Peyer's patch (tissue), 4 donors: ENCODE measurements at regions not wholly inside any gene's neighbourhood (a gene's known extent, or its start where the extent isn't known, plus 50 kb on each side); places are given as distances from the start of the nearest gene placed in this dataset.

ENCODE experiments used
- POLR2A ChIP-seq, 2 donors: fragments of 450-650 bp; IDR thresholded peaks; one replicate each; pipeline ENCODE4 v1.5.1; 2017; ENCODE audit warnings: antibody characterized with exemption in 2 of 2, mild to moderate bottlenecking in 2 of 2, moderate library complexity in 2 of 2
- TF ChIP-seq, protein P1 (sequence below), 6 experiments: fragments of 450-650 bp in 4 of 6; fragments of 200-600 bp in 2 of 6; sonication (generic) in 1 of 6; IDR thresholded peaks; one replicate each; pipeline ENCODE4 v1.5.1; 2017 to 2019; ENCODE audit warnings: antibody characterized with exemption in 6 of 6, mild to moderate bottlenecking in 3 of 6, moderate library complexity in 1 of 6

- TF ChIP-seq, protein P1, sequence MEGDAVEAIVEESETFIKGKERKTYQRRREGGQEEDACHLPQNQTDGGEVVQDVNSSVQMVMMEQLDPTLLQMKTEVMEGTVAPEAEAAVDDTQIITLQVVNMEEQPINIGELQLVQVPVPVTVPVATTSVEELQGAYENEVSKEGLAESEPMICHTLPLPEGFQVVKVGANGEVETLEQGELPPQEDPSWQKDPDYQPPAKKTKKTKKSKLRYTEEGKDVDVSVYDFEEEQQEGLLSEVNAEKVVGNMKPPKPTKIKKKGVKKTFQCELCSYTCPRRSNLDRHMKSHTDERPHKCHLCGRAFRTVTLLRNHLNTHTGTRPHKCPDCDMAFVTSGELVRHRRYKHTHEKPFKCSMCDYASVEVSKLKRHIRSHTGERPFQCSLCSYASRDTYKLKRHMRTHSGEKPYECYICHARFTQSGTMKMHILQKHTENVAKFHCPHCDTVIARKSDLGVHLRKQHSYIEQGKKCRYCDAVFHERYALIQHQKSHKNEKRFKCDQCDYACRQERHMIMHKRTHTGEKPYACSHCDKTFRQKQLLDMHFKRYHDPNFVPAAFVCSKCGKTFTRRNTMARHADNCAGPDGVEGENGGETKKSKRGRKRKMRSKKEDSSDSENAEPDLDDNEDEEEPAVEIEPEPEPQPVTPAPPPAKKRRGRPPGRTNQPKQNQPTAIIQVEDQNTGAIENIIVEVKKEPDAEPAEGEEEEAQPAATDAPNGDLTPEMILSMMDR (IDR thresholded peaks at IDR 0.05), result no peak
- no peak for TF ChIP-seq POLR2A (IDR thresholded peaks at IDR 0.05)
Observed at GRCh38 chr9:2492161-2492560, 129.4 kb upstream of the VLDLR start.
